Activated naive CD8-positive, alpha-beta T cell (primary cell): ENCODE measurements at regions not wholly inside any gene's neighbourhood (a gene's known extent, or its start where the extent isn't known, plus 50 kb on each side); places are given as distances from the start of the nearest gene placed in this dataset.
"Not testable (repeated sequence)": the region's sequence is repeated elsewhere in the genome, so short reads cannot be mapped to it uniquely, and the experiment has no call there.

ENCODE experiments used
- H3K27ac Mint-ChIP-seq: one replicate; pipeline ENCODE4 v1.8.0; 2021; ENCODE audit warnings: mixed read lengths
- H3K27me3 Mint-ChIP-seq: one replicate; pipeline ENCODE4 v1.8.0; 2021; ENCODE audit warnings: mixed read lengths
- H3K36me3 Mint-ChIP-seq: one replicate; pipeline ENCODE4 v1.8.0; 2021; ENCODE audit warnings: mixed read lengths
- H3K4me1 Mint-ChIP-seq: one replicate; pipeline ENCODE4 v1.8.0; 2021; ENCODE audit warnings: low read depth, mixed read lengths
- H3K4me3 Mint-ChIP-seq: one replicate; pipeline ENCODE4 v1.8.0; 2021; ENCODE audit warnings: mild to moderate bottlenecking, mixed read lengths
- H3K9me3 Mint-ChIP-seq: one replicate; pipeline ENCODE4 v1.8.0; 2021; ENCODE audit warnings: low read depth, mixed read lengths

GRCh38 chr9:78172610-78173009 lies 63.3 kb upstream of the CEP78 start:
- not testable (repeated sequence) for H3K36me3 Mint-ChIP-seq, H3K27ac Mint-ChIP-seq, H3K4me1 Mint-ChIP-seq, H3K4me3 Mint-ChIP-seq, H3K27me3 Mint-ChIP-seq
- peaks cover 13% of the 10 kb centered on the region for H3K9me3 Mint-ChIP-seq

- Mint-ChIP-seq H3K4me3 (no peak overlapping the region), H3K4me1 (no peaks in the 10 kb centered on the region), H3K27ac (no peak overlapping the region), H3K27me3 (no peaks in the 10 kb centered on the region), H3K9me3 (peaks cover 13% of the 10 kb centered on the region), H3K36me3 (no peaks in the 10 kb centered on the region)
These were observed 64.2 kb upstream of the CEP78 start for GRCh38 chr9:78171651-78172050.

DNA sequence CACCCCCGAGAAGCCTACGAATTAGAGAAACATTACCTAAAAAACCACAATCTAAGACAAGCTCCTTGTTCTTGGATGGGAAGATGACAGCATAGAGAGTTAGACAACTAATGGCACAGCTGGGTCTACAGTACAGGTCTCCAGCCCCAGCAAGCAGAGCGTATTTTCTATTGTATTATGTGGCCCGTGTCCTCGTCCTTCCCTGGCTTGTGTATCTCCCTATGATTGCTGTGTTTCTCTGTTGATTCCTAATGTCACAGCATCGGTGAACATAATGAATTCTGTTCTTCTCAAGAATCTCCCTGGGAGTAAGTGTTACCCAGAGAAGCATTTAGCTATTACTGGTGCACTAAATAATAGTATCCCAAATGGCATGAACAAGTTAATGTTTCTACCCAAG lies 66.8 kb upstream of the CEP78 start:
- Mint-ChIP-seq H3K9me3 (peaks cover 16% of the 10 kb centered on the region), H3K4me3 (no peak overlapping the region), H3K27me3 (no peaks in the 10 kb centered on the region), H3K36me3 (peaks cover 2% of the 10 kb centered on the region), H3K4me1 (no peaks in the 10 kb centered on the region), H3K27ac (no peak overlapping the region)

- no peak overlapping the region for H3K4me3 Mint-ChIP-seq
- H3K27ac Mint-ChIP-seq = no peak overlapping the region
- H3K36me3 Mint-ChIP-seq = peaks cover 10% of the 10 kb centered on the region
- H3K4me1 Mint-ChIP-seq = no peaks in the 10 kb centered on the region
- H3K9me3 Mint-ChIP-seq = peaks cover 21% of the 10 kb centered on the region
- no peaks in the 10 kb centered on the region for H3K27me3 Mint-ChIP-seq
These were observed 68.5 kb upstream of the CEP78 start for GRCh38 chr9:78167356-78167755.

- Mint-ChIP-seq H3K4me1 (no peaks in the 10 kb centered on the region), H3K36me3 (peaks cover 13% of the 10 kb centered on the region), H3K27ac (no peak overlapping the region)
These were observed 72.0 kb upstream of the CEP78 start for GRCh38 chr9:78163834-78164233.

GRCh38 chr9:78158286-78158685 lies 77.6 kb upstream of the CEP78 start:
- Mint-ChIP-seq H3K9me3 (peaks cover 17% of the 10 kb centered on the region), H3K4me1 (no peaks in the 10 kb centered on the region), H3K27ac (no peak overlapping the region), H3K36me3 (peaks cover 9% of the 10 kb centered on the region), H3K4me3 (no peak overlapping the region), H3K27me3 (no peaks in the 10 kb centered on the region)

More at GRCh38 chr9:78163834-78164233, 72.0 kb upstream of the CEP78 start:
- Mint-ChIP-seq H3K4me3 (no peak overlapping the region), H3K9me3 (peaks cover 16% of the 10 kb centered on the region), H3K27me3 (no peaks in the 10 kb centered on the region)

GRCh38 chr9:78150983-78151356 lies 84.9 kb upstream of the CEP78 start:
- H3K27ac Mint-ChIP-seq = no peak overlapping the region
- no peaks in the 10 kb centered on the region for H3K9me3 Mint-ChIP-seq
- H3K27me3 Mint-ChIP-seq = no peaks in the 10 kb centered on the region
- peaks cover 2% of the 10 kb centered on the region for H3K36me3 Mint-ChIP-seq
- no peaks in the 10 kb centered on the region for H3K4me1 Mint-ChIP-seq
- no peak overlapping the region for H3K4me3 Mint-ChIP-seq

GRCh38 chr9:78150312-78150982 lies 85.4 kb upstream of the CEP78 start:
- Mint-ChIP-seq H3K27me3 (no peaks in the 10 kb centered on the region), H3K27ac (no peak overlapping the region), H3K4me3 (no peak overlapping the region), H3K4me1 (no peaks in the 10 kb centered on the region), H3K9me3 (no peaks in the 10 kb centered on the region), H3K36me3 (peaks cover 2% of the 10 kb centered on the region)

- Mint-ChIP-seq H3K4me3 (no peak overlapping the region), H3K9me3 (no peaks in the 10 kb centered on the region), H3K27me3 (no peaks in the 10 kb centered on the region), H3K36me3 (peaks cover 2% of the 10 kb centered on the region), H3K27ac (no peak overlapping the region), H3K4me1 (no peaks in the 10 kb centered on the region)
These were observed 86.1 kb upstream of the CEP78 start for GRCh38 chr9:78149702-78150291.

DNA sequence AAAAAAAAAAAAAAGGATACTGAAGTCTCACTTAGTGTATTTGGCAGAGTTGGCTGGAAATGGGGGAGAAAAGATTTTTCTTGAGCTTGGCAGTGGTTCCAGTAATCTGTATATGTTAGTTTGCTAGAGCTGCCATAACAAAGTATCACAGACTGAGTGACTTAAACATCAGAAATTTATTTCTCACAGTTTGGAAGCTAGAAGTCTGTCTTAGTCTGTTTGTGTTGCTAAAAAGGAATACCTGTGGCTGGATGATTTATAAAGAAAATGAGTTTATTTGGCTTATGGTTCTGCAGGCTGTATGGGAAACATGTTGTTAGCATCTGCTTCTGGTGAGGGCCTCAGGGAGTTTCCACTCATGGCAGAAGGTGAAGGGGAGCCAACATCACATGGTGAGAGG lies 89.6 kb upstream of the CEP78 start:
- H3K4me3 Mint-ChIP-seq = no peak overlapping the region
- no peaks in the 10 kb centered on the region for H3K9me3 Mint-ChIP-seq
- H3K4me1 Mint-ChIP-seq = no peaks in the 10 kb centered on the region
- H3K27me3 Mint-ChIP-seq = no peaks in the 10 kb centered on the region
- no peak overlapping the region for H3K27ac Mint-ChIP-seq
- H3K36me3 Mint-ChIP-seq = peaks cover 7% of the 10 kb centered on the region

- no peaks in the 10 kb centered on the region for H3K27me3 Mint-ChIP-seq
- H3K36me3 Mint-ChIP-seq = peaks cover 9% of the 10 kb centered on the region
- no peak overlapping the region for H3K27ac Mint-ChIP-seq
- H3K4me3 Mint-ChIP-seq = no peak overlapping the region
- H3K9me3 Mint-ChIP-seq = peaks cover 3% of the 10 kb centered on the region
- no peaks in the 10 kb centered on the region for H3K4me1 Mint-ChIP-seq
These were observed 91.1 kb upstream of the CEP78 start for GRCh38 chr9:78144663-78145377.

DNA sequence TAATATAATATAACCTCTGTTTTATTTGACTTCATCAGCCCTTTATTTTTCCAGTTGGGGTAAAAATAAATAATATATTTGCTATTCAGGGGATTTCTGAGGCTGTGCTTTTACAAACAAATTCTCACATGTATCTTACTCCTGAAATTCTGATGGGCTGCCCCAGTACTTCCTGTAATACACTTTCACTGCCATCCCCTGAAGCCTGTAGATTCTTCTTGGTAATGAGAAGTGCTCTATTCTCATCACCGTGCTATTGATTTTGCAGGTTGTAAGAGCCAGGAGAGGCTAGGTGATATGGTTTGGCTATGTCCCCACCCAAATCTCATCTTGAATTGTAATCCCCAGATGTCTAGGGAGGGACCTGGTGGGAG lies 91.9 kb upstream of the CEP78 start:
- H3K36me3 Mint-ChIP-seq = peaks cover 14% of the 10 kb centered on the region
- H3K4me3 Mint-ChIP-seq = no peak overlapping the region
- peaks cover 8% of the 10 kb centered on the region for H3K9me3 Mint-ChIP-seq
- H3K27ac Mint-ChIP-seq = no peak overlapping the region
- H3K27me3 Mint-ChIP-seq = no peaks in the 10 kb centered on the region
- no peaks in the 10 kb centered on the region for H3K4me1 Mint-ChIP-seq

GRCh38 chr9:78143281-78144007 lies 92.4 kb upstream of the CEP78 start:
- H3K27me3 Mint-ChIP-seq = no peaks in the 10 kb centered on the region
- no peak overlapping the region for H3K4me3 Mint-ChIP-seq
- H3K9me3 Mint-ChIP-seq = peaks cover 8% of the 10 kb centered on the region
- H3K4me1 Mint-ChIP-seq = no peaks in the 10 kb centered on the region
- H3K27ac Mint-ChIP-seq = no peak overlapping the region
- peaks cover 14% of the 10 kb centered on the region for H3K36me3 Mint-ChIP-seq

- not testable (repeated sequence) for H3K4me3 Mint-ChIP-seq, H3K4me1 Mint-ChIP-seq, H3K27me3 Mint-ChIP-seq, H3K9me3 Mint-ChIP-seq, H3K27ac Mint-ChIP-seq
- H3K36me3 Mint-ChIP-seq = peaks cover 15% of the 10 kb centered on the region
These were observed 93.6 kb upstream of the CEP78 start for GRCh38 chr9:78142264-78142663.

- Mint-ChIP-seq H3K9me3 (no peaks in the 10 kb centered on the region), H3K27ac (no peak overlapping the region), H3K4me3 (peak overlapping the region; percentile 20), H3K27me3 (no peaks in the 10 kb centered on the region), H3K36me3 (peaks cover 7% of the 10 kb centered on the region), H3K4me1 (peaks cover 18% of the 10 kb centered on the region)
These were observed 102.1 kb upstream of the CEP78 start for GRCh38 chr9:78133751-78134150.
